B cell (primary cell): ENCODE measurements at regions not wholly inside any gene's neighbourhood (a gene's known extent, or its start where the extent isn't known, plus 50 kb on each side); places are given as distances from the start of the nearest gene placed in this dataset.

Source experiments
- ATAC-seq: fragments of 200-7000 bp; cut with Tn5 transposase; one replicate; pipeline ENCODE4 v1.10.0; 2021; ENCODE audit warnings: low read depth, mild to moderate bottlenecking, moderate number of reproducible peaks, moderate library complexity
- CTCF ChIA-PET: fragments of 350-600 bp; sonication (Branson Sonifier 250); formaldehyde crosslinking; loops from one replicate; lab custom pipeline; 2021; ENCODE audit warnings: antibody characterized with exemption, inconsistent platforms; lab: Charles Lee
- POLR2A ChIA-PET: fragments of 350-600 bp; sonication (Branson Sonifier 250); formaldehyde crosslinking; loops from one replicate; lab custom pipeline; 2021; ENCODE audit warnings: antibody characterized with exemption; lab: Charles Lee
- DNase-seq: peaks from one replicate; pipeline ENCODE4 v3.0.0; 2013
- H2AFZ ChIP-seq: 2 replicates; pipeline ENCODE4 v1.6.1; 2012; ENCODE audit warnings: mild to moderate bottlenecking, low read depth, low read length; ENCODE audit not compliant: insufficient read depth, poor library complexity, severe bottlenecking
- H3K27ac ChIP-seq, 2 donors: 1 replicate in 1 of 2; 2 replicates in 1 of 2; pipeline ENCODE4 v1.5.1; 2012 to 2013; ENCODE audit warnings: low read length in 2 of 2, mild to moderate bottlenecking in 2 of 2, moderate library complexity in 1 of 2
- H3K27me3 ChIP-seq, 4 experiments: fragments of 200-600 bp in 1 of 4; sonication (generic) in 1 of 4; replicated peaks in 1 of 4; 1 replicate in 2 of 4; 2 replicates in 2 of 4; pipeline versions ENCODE4 v1.6.1 to v1.7.0; 2013 to 2016; ENCODE audit warnings: low read length in 3 of 4, mild to moderate bottlenecking in 2 of 4, mixed read lengths in 1 of 4, moderate library complexity in 1 of 4; ENCODE audit not compliant: insufficient read depth in 4 of 4, control insufficient read depth in 3 of 4; ENCODE audit errors: control extremely low read depth in 1 of 4
- H3K36me3 ChIP-seq, 2 experiments: replicated peaks in 1 of 2; 1 replicate in 1 of 2; 2 replicates in 1 of 2; pipeline versions ENCODE4 v1.6.1 to v1.7.1; 2013; ENCODE audit warnings: low read length in 1 of 2; ENCODE audit not compliant: insufficient read depth in 2 of 2, control insufficient read depth in 1 of 2; ENCODE audit errors: control extremely low read depth in 1 of 2, extremely low read depth in 1 of 2
- H3K4me1 ChIP-seq, 2 donors: fragments of 200-600 bp in 1 of 2; sonication (generic) in 1 of 2; 1 replicate in 1 of 2; 2 replicates in 1 of 2; pipeline versions ENCODE4 v1.5.1 to v1.6.1; 2013 to 2017; ENCODE audit warnings: low read length in 2 of 2; ENCODE audit not compliant: control insufficient read depth in 2 of 2, insufficient read depth in 2 of 2
- H3K4me2 ChIP-seq: replicated peaks from 2 replicates; pipeline ENCODE3; 2012; ENCODE audit warnings: mild to moderate bottlenecking, low read depth, low read length; ENCODE audit not compliant: poor library complexity, severe bottlenecking
- H3K4me3 ChIP-seq, 5 experiments: fragments of 200-600 bp in 1 of 5; sonication (generic) in 1 of 5; 1 replicate in 3 of 5; 2 replicates in 2 of 5; pipeline versions ENCODE4 v1.5.1 to v1.7.0; 2011 to 2016; ENCODE audit warnings: low read length in 4 of 5, mild to moderate bottlenecking in 4 of 5, low read depth in 2 of 5, control low read depth in 1 of 5, moderate library complexity in 1 of 5; ENCODE audit not compliant: insufficient read depth in 1 of 5; ENCODE audit errors: control extremely low read depth in 1 of 5, extremely low read depth in 1 of 5
- H3K79me2 ChIP-seq: fragments of 200-600 bp; sonication (generic); one replicate; pipeline ENCODE4 v1.6.0; 2016; ENCODE audit warnings: low read length; ENCODE audit not compliant: control insufficient read depth, insufficient read depth
- H3K9ac ChIP-seq: fragments of 200-600 bp; sonication (generic); 2 replicates; pipeline ENCODE4 v1.6.1; 2017; ENCODE audit warnings: mild to moderate bottlenecking, low read length, moderate library complexity
- H3K9me3 ChIP-seq, 3 donors: one replicate each; pipeline versions ENCODE4 v1.6.1 to v1.7.1; 2013; ENCODE audit warnings: low read length in 2 of 3; ENCODE audit not compliant: control insufficient read depth in 2 of 3, insufficient read depth in 1 of 3; ENCODE audit errors: control extremely low read depth in 1 of 3
- H4K20me1 ChIP-seq: 2 replicates; pipeline ENCODE4 v1.6.0; 2012; ENCODE audit warnings: mild to moderate bottlenecking, low read length; ENCODE audit not compliant: insufficient read depth, control insufficient read depth, poor library complexity, severe bottlenecking
- H3K27ac Mint-ChIP-seq: one replicate; pipeline ENCODE4 v1.8.0; 2021; ENCODE audit warnings: mixed read lengths
- H3K27me3 Mint-ChIP-seq: one replicate; pipeline ENCODE4 v1.8.0; 2021; ENCODE audit warnings: mixed read lengths
- H3K4me1 Mint-ChIP-seq: one replicate; pipeline ENCODE4 v1.8.0; 2021; ENCODE audit warnings: mixed read lengths
- H3K4me3 Mint-ChIP-seq: one replicate; pipeline ENCODE4 v1.8.0; 2021; ENCODE audit warnings: mixed read lengths
- H3K9me3 Mint-ChIP-seq: one replicate; pipeline ENCODE4 v1.8.0; 2022; ENCODE audit warnings: mixed read lengths; ENCODE audit not compliant: insufficient read depth
- CTCF ChIP-seq: fragments of 200-600 bp; IDR thresholded peaks from one replicate; pipeline ENCODE4 v1.8.0; 2022; ENCODE audit warnings: antibody characterized with exemption, mild to moderate bottlenecking
- EZH2 ChIP-seq: IDR thresholded peaks from 2 replicates; pipeline ENCODE4 v1.6.1; 2012; ENCODE audit warnings: borderline replicate concordance, low read depth, mild to moderate bottlenecking, moderate library complexity, low read length; ENCODE audit not compliant: insufficient read depth, poor library complexity, severe bottlenecking
- WGBS: methylation state at CpG from one replicate; pipeline ENCODE4 v1.1.5; 2013; ENCODE audit warnings: missing lambda C conversion rate; ENCODE audit not compliant: insufficient coverage; 5-methylcytosine and 5-hydroxymethylcytosine counted together
- intact Hi-C: fragments of 100-400 bp; cut with micrococcal nuclease; formaldehyde crosslinking; loops from one replicate; pipeline ENCODE4 v1.10.0; 2022

GRCh38 chr11:70544067-70544773 lies 145.9 kb downstream of the CTTN start:
- 90% methylated on average over 16 of the region's 17 CpGs for WGBS
- ATAC-seq (no peak), DNase-seq (no peak)
- intact Hi-C loops: no loop called here
- Histone ChIP-seq H3K9me3 (peaks cover 0 to 14% (median 0%) of the 10 kb centered on the region in 3 donors), H4K20me1 (no peaks in the 10 kb centered on the region), H3K27me3 (no peaks in the 10 kb centered on the region), H3K27ac (no peak overlapping the region), H3K4me3 (no peak overlapping the region), H3K9ac (no peak overlapping the region), H3K4me1 (no peaks in the 10 kb centered on the region), H2AFZ (no peak overlapping the region), H3K79me2 (no peaks in the 10 kb centered on the region), H3K4me2 (no peak overlapping the region), H3K36me3 (no peaks in the 10 kb centered on the region)
- Mint-ChIP-seq H3K4me1 (no peaks in the 10 kb centered on the region), H3K4me3 (no peak overlapping the region), H3K27ac (no peak overlapping the region), H3K9me3 (no peaks in the 10 kb centered on the region), H3K27me3 (no peaks in the 10 kb centered on the region)
- CTCF ChIA-PET: no interaction called here
- TF ChIP-seq EZH2 (no peak), CTCF (no peak)
- POLR2A ChIA-PET: no interaction called here

- DNase-seq: no peak
- no peak overlapping the region for H3K27ac Mint-ChIP-seq
- H3K4me1 ChIP-seq: no peaks in the 10 kb centered on the region
- intact Hi-C loops: no loop called here
- no peaks in the 10 kb centered on the region for H3K27me3 ChIP-seq
- no peak for ATAC-seq
- H3K4me2 ChIP-seq: no peak overlapping the region
- no peaks in the 10 kb centered on the region for H3K4me1 Mint-ChIP-seq
- no peak overlapping the region for H2AFZ ChIP-seq
- TF ChIP-seq CTCF (no peak), EZH2 (no peak)
- no peak overlapping the region for H3K4me3 ChIP-seq
- 86% methylated on average over 36 of the region's 36 CpGs for WGBS
- POLR2A ChIA-PET: no interaction called here
- no peak overlapping the region for H3K9ac ChIP-seq
- no peaks in the 10 kb centered on the region for H3K9me3 Mint-ChIP-seq
- no peak overlapping the region for H3K4me3 Mint-ChIP-seq
- H3K27me3 Mint-ChIP-seq: no peaks in the 10 kb centered on the region
- peaks cover 0 to 14% (median 0%) of the 10 kb centered on the region in 3 donors for H3K9me3 ChIP-seq
- H3K27ac ChIP-seq: no peak overlapping the region
- H3K79me2 ChIP-seq: no peaks in the 10 kb centered on the region
- H3K36me3 ChIP-seq: no peaks in the 10 kb centered on the region
- CTCF ChIA-PET: no interaction called here
- no peaks in the 10 kb centered on the region for H4K20me1 ChIP-seq
Observed at GRCh38 chr11:70544774-70545609, 146.7 kb downstream of the CTTN start.
